Ishikawa (cell line): ENCODE measurements at regions not wholly inside any gene's neighbourhood (a gene's known extent, or its start where the extent isn't known, plus 50 kb on each side); places are given as distances from the start of the nearest gene placed in this dataset.

Experiments
- CREB1 ChIP-seq: IDR thresholded peaks from 2 replicates; pipeline ENCODE4 v1.6.1; 2012; ENCODE audit warnings: low read depth
- EGR1 ChIP-seq: IDR thresholded peaks from 2 replicates; pipeline ENCODE4 v1.6.1; 2012
- EP300 ChIP-seq: IDR thresholded peaks from 2 replicates; pipeline ENCODE4 v1.6.1; 2012; ENCODE audit warnings: borderline replicate concordance
- FOXM1 ChIP-seq: IDR thresholded peaks from 2 replicates; pipeline ENCODE4 v1.6.1; 2012; ENCODE audit warnings: low read depth, borderline replicate concordance
- RAD21 ChIP-seq: IDR thresholded peaks from 2 replicates; pipeline ENCODE4 v1.6.1; 2012; ENCODE audit warnings: low read depth
- TAF1 ChIP-seq: IDR thresholded peaks from 2 replicates; pipeline ENCODE4 v1.6.1; 2012; ENCODE audit warnings: low read depth, mild to moderate bottlenecking
- TCF12 ChIP-seq: IDR thresholded peaks from 2 replicates; pipeline ENCODE4 v1.6.1; 2012; ENCODE audit warnings: low read depth

DNA sequence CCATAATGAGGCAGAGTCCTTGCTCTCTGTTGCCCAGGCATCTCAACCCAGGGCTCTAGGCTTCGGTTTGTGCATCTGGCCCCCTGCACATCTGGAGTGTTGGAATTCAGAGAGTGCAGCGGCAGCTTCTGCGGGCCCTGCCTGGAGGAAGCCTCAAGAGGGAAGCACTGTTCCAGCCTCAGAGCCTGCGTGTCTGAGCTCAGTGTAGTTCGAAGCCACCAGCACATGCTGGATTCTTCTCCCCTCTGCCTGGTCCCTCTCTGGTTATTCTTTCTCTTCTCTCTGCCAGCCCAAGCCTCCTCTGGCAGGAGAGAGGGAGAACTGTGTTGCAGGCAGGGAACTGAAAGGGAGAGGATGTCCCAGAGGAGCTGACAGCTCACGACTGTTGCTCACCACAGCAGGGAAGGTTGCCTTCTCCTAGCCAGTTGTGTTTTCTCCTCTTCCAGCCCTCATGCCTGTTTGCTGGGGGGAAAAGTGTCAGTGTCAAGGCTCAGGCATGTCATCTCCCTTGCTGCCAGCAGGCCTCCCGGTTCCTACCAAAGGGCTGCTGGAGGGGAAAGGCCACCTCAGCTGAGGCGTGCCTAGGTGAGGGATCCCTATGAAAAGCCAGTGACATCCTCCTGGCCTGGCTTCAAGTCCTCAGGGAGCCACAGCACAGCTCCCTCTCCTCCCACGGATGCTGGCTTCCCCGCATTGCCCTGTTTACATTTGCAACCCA lies 126.0 kb upstream of the LRFN2 start:
- TF ChIP-seq TCF12 (no peak), RAD21 (no peak), EP300 (no peak), TAF1 (no peak), EGR1 (no peak), CREB1 (no peak), FOXM1 (no peak)
